ENCODE measurements at regions not wholly inside any gene's neighbourhood (a gene's known extent, or its start where the extent isn't known, plus 50 kb on each side); places are given as distances from the start of the nearest gene placed in this dataset.

GRCh38 chr2:65812887-65813286 lies 380.5 kb upstream of the SPRED2 start:
- in situ Hi-C loops (cut with HindIII; ENCODE audit: low pct_unique_long_range_greater_than_20kb, low sequenced_read_pairs), result no loop called here
- DNase-seq (ENCODE audit: low read depth), result no peak

GRCh38 chr2:65807942-65808341 lies 375.5 kb upstream of the SPRED2 start:
- in situ Hi-C loops (cut with HindIII; ENCODE audit: low pct_unique_long_range_greater_than_20kb, low sequenced_read_pairs), result no loop called here
- DNase-seq (ENCODE audit: low read depth), result no peak

GRCh38 chr2:65804777-65805176 lies 372.4 kb upstream of the SPRED2 start:
- DNase-seq (ENCODE audit: low read depth), result no peak
- in situ Hi-C loops (cut with HindIII; ENCODE audit: low pct_unique_long_range_greater_than_20kb, low sequenced_read_pairs), result no loop called here

DNA sequence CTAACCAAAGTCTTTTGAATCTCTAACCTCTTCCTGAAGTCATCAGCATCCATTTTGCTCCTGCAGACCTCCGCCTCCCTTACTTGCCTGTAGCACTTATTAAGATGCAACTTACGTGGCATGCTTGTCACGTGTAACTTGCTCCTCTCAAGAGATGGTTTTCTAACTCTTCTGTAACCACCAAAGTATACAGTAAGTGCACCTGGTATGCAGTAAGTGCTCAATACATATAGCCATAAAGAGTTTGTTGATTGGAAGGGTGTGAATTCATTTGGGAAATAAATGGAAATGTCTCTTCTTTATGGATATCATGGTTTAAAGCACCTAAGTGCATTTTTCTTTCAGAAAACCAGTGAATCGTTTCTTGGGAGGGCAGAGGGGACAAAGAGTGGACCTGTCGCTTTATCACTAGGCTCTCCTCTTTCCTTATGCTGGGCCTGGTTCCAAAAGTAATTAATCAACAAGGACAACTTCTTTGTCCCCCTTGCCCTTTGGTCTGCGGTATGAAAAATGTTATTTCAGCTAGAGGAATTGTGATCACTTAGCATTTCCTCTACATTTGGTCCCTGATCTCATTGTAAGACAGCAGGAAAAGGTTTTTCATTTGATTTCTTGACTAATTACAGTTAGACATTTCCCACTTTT lies 370.0 kb upstream of the SPRED2 start:
- no peak for DNase-seq (ENCODE audit: low read depth)
- in situ Hi-C loops (cut with HindIII; ENCODE audit: low pct_unique_long_range_greater_than_20kb, low sequenced_read_pairs), result no loop called here

GRCh38 chr2:65800998-65801397 lies 368.6 kb upstream of the SPRED2 start:
- no peak for DNase-seq (ENCODE audit: low read depth)
- in situ Hi-C loops (cut with HindIII; ENCODE audit: low pct_unique_long_range_greater_than_20kb, low sequenced_read_pairs), result no loop called here

DNA sequence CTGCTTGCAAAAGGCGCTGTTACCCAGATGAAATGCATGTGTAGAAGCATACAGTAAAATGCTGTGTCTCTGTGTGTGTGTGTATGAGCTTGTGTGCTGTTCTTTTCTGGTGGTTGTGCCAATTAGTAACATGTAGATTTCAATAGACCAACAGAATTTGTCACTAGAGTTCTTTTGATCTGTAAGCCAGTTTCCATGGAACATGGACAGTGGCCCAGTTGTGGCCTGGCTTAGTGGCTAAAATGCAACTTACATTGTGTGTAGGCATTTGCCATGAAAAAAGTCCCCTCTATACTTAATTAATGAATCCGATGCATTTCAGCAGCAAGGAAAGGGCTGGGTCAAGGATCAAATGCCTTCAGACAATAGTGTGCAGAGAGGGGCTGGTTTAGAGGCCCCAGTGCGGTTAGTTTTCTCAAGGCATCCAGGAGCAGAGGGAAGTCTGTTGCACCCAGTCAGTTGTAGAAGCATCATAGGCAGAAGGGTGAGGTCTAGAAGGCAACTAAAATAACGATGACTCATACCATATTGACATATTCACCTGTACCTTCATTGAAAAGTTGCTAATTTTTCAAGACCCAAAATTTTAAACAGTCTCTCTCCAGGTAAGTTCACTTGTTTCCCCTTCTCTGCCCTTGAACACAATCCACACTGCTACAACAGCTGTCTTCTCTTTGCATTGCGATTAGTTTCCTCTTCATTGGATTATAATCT lies 366.9 kb upstream of the SPRED2 start:
- DNase-seq (ENCODE audit: low read depth), result no peak
- in situ Hi-C loops (cut with HindIII; ENCODE audit: low pct_unique_long_range_greater_than_20kb, low sequenced_read_pairs), result no loop called here

DNA sequence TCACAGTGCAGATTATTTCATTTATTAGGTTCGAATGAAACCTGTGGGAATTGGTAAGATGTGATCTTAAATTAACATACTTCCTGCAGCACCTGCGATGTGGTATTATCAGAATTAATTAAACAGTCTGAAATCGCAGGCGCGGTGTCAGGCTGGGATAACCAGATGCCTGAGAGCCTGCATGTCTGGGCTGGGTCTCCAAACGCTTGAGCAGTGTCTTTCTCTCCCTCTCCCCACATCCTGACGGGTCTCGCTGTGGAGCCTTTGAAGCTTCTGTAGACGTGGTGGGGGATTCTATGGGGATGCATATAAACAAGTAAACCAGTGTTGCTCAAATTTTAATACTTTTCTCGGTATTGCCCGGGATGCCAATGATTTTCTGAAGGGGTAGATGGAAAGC lies 366.2 kb upstream of the SPRED2 start:
- in situ Hi-C loops (cut with HindIII; ENCODE audit: low pct_unique_long_range_greater_than_20kb, low sequenced_read_pairs), result no loop called here
- no peak for DNase-seq (ENCODE audit: low read depth)

DNA sequence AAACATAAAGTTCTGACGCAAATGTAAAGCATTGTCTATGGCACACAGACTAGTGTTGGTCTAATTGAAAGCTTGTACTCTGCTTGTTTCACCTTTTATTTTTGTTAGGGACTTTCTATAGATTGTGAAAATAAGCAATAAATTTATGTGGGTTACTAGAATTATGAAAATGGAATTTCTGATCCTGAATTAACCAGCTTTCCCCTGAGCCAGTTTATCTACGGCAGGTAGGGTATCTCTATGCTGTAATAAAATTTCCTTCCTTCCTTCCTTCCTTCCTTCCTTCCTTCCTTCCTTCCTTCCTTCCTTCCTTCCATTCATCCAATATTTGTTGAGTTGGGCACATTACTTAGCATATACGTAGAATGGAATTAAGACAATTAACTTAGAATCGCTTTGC lies 362.6 kb upstream of the SPRED2 start:
- in situ Hi-C loops (cut with HindIII; ENCODE audit: low pct_unique_long_range_greater_than_20kb, low sequenced_read_pairs), result no loop called here
- DNase-seq (ENCODE audit: low read depth), result no peak

DNA sequence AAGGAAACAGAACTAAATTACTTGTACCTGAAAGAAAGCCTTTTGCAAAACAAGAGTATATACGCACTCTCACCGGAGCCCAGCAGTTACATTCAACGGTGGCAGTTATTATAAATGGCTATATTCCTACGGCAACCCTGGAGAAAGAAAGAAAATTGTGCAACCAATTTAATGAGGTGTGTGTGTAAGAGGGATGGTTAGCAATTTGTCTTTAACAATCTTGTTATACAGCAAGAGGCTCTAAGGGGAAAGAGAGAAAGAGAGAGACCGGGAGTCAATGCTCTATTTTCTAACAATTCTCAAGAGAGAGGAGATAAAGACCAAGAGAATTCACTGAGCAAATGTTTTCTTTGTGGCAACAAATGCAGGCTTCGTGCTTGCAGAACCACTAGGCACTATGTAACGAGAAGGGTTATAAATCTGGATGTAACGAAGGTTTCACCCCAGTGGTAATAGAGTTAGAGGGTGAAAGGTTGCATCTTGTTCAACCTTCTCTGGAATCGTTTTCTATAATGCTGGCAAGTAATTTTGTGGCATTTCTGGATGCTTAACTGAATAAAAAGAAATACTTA lies 359.1 kb upstream of the SPRED2 start:
- no peak for DNase-seq (ENCODE audit: low read depth)
- in situ Hi-C loops (cut with HindIII; ENCODE audit: low pct_unique_long_range_greater_than_20kb, low sequenced_read_pairs), result no loop called here

GRCh38 chr2:65790676-65790935 lies 358.2 kb upstream of the SPRED2 start:
- no peak for DNase-seq (ENCODE audit: low read depth)
- in situ Hi-C loops (cut with HindIII; ENCODE audit: low pct_unique_long_range_greater_than_20kb, low sequenced_read_pairs), result no loop called here

DNA sequence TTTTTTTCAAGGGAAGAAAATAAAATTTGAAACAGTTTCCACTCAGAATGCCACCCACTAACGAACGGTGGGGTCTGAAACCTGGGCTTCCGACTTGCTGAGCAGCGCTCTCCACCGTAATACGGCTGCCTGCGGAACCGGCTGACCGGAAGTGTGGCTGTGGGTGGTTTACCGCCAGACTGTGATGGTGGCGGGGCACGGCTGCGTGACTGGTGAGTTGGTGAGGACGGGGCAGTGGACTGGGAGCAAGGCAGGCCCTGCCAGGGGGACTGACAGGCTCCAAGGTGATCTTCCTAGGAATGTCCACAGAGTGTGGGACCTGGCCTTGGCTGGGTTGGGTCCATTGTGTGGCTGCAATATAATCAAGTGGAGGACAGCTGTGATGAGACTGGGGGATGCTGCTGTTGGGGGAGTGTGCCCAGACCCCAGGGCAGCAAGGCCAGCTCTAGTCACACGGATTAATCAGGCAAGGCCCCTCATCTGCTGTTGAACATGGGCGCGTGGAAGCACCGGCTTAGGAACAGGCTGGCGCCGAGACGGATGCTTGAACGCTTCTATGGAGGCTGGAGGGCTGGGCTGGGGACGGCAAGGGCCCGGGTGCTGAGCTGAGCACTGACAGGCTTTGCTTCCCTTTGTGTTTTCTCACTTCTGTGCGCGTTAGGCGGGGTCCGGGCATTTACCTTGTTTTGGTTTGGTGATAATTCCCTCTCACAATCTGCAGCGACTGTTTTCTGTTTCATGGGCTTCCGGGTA lies 357.7 kb upstream of the SPRED2 start:
- DNase-seq (ENCODE audit: low read depth), result no peak
- in situ Hi-C loops (cut with HindIII; ENCODE audit: low pct_unique_long_range_greater_than_20kb, low sequenced_read_pairs), result no loop called here

GRCh38 chr2:65788556-65788955 lies 356.2 kb upstream of the SPRED2 start:
- no peak for DNase-seq (ENCODE audit: low read depth)
- in situ Hi-C loops (cut with HindIII; ENCODE audit: low pct_unique_long_range_greater_than_20kb, low sequenced_read_pairs), result no loop called here

GRCh38 chr2:65786765-65787164 lies 354.4 kb upstream of the SPRED2 start:
- no peak for DNase-seq (ENCODE audit: low read depth)
- in situ Hi-C loops (cut with HindIII; ENCODE audit: low pct_unique_long_range_greater_than_20kb, low sequenced_read_pairs), result no loop called here

- in situ Hi-C loops (cut with HindIII; ENCODE audit: low pct_unique_long_range_greater_than_20kb, low sequenced_read_pairs), result no loop called here
- no peak for DNase-seq (ENCODE audit: low read depth)
Observed at GRCh38 chr2:65786007-65786717, 353.8 kb upstream of the SPRED2 start.

- in situ Hi-C loops (cut with HindIII; ENCODE audit: low pct_unique_long_range_greater_than_20kb, low sequenced_read_pairs), result no loop called here
- DNase-seq (ENCODE audit: low read depth), result no peak
Observed at GRCh38 chr2:65782996-65783650, 350.7 kb upstream of the SPRED2 start.

DNA sequence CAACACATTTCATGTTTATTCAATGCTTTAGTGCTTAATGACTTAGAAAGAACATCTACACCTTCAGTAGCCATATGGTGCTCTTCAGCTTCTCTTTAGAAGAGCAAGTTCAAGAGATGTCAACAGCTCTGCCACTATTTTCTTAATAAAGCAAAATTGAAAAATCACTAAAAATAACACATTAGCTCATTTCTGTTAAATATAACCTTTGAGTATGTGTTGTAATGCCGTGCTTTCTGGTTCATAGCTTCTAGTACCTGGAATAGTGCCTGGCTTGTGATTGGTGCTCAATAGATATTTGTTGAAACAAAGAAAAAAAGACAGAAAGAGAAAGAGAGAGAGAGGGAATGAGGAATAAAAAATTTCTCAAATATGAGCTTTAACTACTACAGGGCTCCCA lies 349.8 kb upstream of the SPRED2 start:
- no peak for DNase-seq (ENCODE audit: low read depth)
- in situ Hi-C loops (cut with HindIII; ENCODE audit: low pct_unique_long_range_greater_than_20kb, low sequenced_read_pairs), result no loop called here

GRCh38 chr2:65781756-65782155 lies 349.4 kb upstream of the SPRED2 start:
- DNase-seq (ENCODE audit: low read depth), result no peak
- in situ Hi-C loops (cut with HindIII; ENCODE audit: low pct_unique_long_range_greater_than_20kb, low sequenced_read_pairs), result no loop called here

GRCh38 chr2:65779021-65779420 lies 346.6 kb upstream of the SPRED2 start:
- in situ Hi-C loops (cut with HindIII; ENCODE audit: low pct_unique_long_range_greater_than_20kb, low sequenced_read_pairs), result no loop called here

More at GRCh38 chr2:65779021-65779420, 346.6 kb upstream of the SPRED2 start:
- no peak for DNase-seq (ENCODE audit: low read depth)

Measured in Caki2 (cell line).